Dermis microvascular lymphatic vessel endothelial cell (primary cell): ENCODE measurements at regions not wholly inside any gene's neighbourhood (a gene's known extent, or its start where the extent isn't known, plus 50 kb on each side); places are given as distances from the start of the nearest gene placed in this dataset.
"Not testable (repeated sequence)": the region's sequence is repeated elsewhere in the genome, so short reads cannot be mapped to it uniquely, and the experiment has no call there.

ENCODE experiments used
- DNase-seq, 2 donors: peaks; one replicate each; pipeline versions ENCODE4 v3.0.0 to v3.0.0-alpha.2; 2010; ENCODE audit warnings: low read depth in 2 of 2

GRCh38 chr13:65829241-65830008 lies 1400.7 kb downstream of the PCDH9 start:
- DNase-seq, result no peak

- no peak for DNase-seq
Observed at GRCh38 chr13:65826657-65827056, 1403.5 kb downstream of the PCDH9 start.

GRCh38 chr13:65825039-65825438 lies 1405.1 kb downstream of the PCDH9 start:
- peak in 1 of 2 donors; percentile 9 for DNase-seq

GRCh38 chr13:65808061-65808460 lies 1422.1 kb downstream of the PCDH9 start:
- no peak for DNase-seq

DNA sequence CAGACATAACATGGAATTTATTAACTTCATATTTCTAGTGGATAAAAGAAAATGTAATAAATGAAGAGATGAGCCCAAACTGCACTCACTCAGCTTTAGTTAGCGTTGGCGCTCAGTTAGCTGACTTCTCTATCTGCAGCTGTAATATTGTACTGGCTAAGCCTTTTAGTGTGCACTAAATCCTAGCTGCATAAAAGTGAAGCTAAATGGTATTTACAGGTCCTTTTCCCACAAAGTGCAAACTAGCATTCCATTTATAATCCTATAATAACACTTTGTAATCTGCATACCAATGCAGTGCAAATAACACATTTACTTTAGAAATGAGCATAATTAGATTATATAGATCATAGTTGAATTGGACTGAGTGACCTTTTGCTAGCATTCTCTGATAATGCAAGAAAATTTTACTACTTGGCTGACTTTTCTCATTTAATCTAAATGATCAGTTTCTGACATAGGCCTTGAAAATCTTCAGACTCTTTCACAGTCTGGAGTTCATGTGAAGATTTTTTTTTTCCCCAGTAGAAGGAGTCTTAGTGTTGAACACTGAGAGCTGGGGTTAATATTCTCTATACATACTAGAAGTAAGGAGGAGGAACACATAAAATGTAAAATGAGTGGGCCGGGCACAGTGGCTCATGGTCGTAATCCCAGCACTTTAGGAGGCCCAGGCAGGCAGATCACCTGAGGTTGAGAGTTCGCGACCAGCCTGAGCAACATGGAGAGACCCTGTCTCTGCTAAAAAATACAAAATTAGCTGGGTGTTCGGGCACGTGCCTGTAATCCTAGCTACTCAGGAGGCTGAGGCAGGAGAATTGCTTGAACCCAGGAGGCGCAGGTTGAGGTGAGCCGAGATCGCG lies 1426.4 kb downstream of the PCDH9 start:
- no peak for DNase-seq

DNA sequence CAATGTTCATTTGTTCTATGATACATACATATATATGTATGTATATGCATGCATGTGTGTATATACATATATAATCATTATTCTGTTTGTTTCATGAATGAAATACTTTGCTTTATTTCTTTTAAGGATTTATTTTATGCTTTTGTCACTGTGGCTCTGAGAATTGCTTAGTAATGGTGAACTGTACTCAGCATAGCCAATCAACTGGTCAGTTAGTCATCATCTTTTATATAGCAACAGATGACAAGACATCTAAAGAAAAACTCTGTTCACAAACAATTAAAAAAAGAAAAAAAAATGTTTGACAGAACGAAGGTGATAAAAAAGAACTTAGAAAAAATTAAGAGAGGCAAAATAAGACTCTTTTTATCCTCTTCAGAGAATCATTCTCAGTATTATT lies 1440.3 kb downstream of the PCDH9 start:
- no peak for DNase-seq

GRCh38 chr13:65787082-65787481 lies 1443.1 kb downstream of the PCDH9 start:
- no peak for DNase-seq

GRCh38 chr13:65784088-65784816 lies 1445.9 kb downstream of the PCDH9 start:
- DNase-seq, result no peak

DNA sequence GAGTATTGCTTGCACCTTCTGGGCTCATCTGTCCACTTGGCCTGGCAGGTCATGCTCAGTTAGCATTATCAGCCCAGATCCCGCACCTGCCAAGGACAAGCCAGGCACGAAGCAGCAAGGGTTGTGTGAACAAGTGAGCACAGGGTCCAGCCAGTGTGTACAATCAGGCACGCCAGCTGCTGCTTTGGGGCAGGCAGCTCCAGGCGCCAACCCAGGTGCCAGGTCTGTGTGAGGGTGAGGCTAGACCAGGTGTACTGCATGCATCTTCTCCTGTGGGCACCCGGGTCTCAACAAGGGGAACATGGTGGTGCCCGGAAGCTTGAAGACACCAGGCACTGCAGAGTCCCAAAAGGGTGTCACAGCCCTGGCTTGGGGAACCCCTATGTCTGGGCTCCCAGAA lies 1446.8 kb downstream of the PCDH9 start:
- DNase-seq, result no peak

DNA sequence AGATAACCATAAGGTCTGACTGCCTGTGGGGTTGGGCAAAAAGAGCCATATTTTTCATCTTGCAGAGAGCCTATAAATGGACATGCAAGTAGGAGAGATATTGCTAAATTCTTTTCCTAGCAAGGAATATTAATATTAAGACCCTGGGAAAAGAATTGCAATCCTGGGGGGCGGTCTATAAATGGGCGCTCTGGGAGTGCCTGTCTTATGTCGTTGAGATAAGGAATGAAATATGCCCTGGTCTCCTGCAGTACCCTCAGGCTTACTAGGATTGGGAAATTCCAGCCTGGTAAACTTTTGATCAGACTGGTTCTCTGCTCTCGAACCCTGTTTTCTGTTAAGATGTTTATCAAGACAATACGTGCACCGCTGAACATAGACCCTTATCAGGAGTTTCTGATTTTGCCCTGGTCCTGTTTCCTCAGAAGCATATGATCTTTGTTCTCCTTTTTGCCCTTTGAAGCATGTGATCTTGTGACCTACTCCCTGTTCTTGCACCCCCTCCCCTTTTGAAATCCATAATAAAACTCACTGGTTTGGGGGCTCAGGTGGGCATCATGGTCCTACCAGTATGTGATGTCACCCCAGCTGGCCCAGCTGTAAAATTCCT lies 1458.3 kb downstream of the PCDH9 start:
- DNase-seq, result not testable (repeated sequence)

DNA sequence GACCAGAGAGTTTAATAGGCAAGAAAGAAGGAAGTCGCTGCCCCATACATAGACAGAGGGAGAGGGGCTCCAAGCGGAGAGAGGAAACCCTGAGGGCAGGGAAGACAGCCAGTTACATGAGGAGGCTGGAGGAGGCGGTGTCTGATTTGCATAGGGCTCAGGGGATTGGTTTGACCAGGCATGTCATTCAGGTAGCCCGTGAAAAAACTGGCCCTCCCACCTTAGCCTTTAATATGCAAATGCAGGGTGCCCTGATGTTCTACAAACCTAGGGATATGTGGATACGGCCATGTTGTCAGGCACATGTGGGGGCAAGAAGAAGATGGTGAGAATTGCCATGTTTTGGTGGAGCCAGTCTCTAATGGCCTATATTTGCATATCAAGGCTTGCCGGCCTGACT lies 1461.6 kb downstream of the PCDH9 start:
- DNase-seq, result no peak

- DNase-seq, result no peak
Observed at GRCh38 chr13:65763811-65764210, 1466.3 kb downstream of the PCDH9 start.

DNA sequence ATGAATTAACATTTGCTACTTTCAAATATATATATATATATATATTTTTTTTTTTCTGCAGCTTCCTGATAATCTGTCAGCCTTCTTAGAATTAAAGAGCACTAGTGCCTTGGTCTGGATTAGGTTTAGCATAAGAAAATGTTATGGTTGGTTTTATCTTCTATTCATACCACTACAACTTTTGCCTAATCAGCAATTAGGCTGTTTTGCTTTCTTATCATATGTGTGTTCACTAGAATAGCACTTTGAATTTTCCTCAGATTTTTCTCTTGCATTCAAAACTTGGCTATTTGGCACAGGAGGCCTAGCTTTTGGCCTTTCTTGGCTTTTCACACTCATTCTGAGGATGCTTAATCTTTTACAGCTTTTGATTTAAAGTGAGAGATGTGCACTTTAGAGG lies 1468.1 kb downstream of the PCDH9 start:
- no peak for DNase-seq

DNA sequence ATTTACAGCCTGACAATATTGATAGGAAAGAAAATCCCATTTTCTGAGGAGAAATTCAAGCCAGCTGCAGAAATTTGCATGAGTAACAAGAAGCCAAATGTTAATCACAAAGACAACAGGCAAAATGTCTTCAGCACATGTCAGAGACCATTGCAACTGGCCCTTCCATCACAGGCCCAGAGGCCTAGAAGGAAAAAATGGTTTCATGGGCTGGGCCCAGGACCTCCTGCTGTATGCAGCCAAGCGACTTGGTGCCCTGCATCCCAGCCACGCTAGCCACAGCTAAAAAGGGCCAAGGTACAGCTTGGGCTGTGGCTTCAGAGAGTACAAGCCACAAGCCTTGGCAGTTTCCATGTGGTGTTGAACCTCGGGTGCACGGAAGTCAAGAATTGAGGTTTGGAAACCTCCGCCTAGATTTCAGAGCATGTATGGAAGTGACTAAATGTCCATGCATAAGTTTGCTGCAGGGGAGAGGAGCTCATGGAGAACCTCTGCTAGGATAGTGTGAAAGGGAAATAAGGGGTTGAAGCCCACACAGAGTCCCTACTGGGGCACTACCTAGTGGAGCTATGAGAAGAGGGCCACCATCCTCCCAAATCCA lies 1474.0 kb downstream of the PCDH9 start:
- no peak for DNase-seq

DNA sequence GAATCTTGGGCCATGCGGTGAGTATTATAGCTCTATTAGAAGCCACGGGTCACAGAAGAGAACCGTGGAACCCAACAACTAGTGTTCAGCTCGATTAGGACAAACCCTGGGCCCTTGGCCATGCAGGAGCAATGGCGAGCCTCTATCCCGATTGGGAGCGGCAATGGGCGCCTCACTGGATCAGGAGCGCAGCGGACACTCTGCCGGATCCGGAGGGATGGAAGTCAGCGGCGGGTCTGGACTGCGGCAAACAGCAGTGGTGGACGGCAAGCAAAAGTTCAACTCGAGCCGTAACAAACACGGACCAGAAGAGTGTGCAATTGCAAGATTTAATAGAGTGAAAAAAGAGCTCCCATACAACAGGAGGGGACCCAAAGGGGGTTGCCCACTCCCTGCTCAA lies 1481.9 kb downstream of the PCDH9 start:
- no peak for DNase-seq

DNA sequence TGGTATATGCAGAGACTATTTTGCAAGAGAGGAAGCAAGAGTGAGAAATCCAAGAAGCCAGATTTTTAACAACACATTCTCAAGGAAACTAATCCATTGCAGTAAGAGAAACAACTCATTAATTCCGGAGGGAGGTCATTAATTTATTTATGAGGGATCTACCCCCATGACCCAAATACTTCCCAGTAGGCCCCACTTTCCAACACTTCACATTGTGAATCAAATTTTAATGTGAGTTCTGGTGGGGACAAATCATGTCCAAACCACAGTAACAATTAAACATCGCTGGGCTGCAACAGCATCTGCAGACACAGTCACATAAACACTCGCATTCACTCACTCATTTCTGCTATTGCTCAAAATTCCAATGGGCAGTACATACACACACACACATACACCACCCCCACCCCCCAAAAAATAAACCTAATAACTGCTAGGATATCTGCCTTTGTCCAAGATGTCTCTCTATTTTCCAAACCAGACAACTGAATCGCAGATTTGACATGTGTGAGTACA lies 1483.7 kb downstream of the PCDH9 start:
- no peak for DNase-seq

DNA sequence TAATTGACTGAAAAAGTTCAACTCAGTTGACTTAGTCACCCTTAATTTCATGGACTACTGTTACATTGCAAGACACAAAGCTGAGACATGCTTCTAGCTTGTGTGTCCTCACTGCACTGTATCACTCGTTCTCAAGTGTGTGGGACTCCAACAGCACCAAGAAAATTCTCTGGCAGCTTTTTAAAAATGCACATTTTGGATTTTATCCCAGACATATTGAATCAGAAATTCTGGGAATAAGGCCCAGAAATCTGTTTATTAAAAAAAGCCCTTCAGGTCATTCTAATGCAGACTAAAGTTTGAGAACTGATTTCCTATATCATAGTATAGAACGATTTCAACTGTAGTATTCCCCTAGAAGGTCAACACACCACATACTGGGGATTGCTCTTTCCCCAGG lies 1485.3 kb downstream of the PCDH9 start:
- DNase-seq, result no peak

GRCh38 chr13:65733110-65733509 lies 1497.0 kb downstream of the PCDH9 start:
- no peak for DNase-seq

GRCh38 chr13:65727070-65727469 lies 1503.1 kb downstream of the PCDH9 start:
- DNase-seq, result no peak

DNA sequence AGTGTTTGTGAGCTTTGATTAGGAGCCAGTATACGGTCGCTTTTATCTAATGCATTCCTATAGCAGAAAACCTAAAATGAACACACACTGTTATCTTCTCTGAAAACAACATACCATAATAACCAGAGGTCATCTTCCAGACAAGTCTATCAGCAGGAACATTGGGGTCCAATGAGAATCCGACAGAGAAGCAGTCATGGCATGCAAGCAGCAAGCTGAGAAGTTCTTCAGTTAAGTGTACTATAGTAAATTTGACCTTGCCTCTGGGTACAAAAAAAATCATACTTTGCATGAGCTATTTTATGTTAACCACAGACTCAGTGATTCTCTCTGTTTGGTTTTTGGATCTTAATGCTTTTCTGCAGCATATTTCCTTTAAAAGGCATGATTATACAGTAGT lies 1505.1 kb downstream of the PCDH9 start:
- no peak for DNase-seq

- peak in 1 of 2 donors; percentile 44 for DNase-seq
Observed at GRCh38 chr13:65724226-65724625, 1505.9 kb downstream of the PCDH9 start.
